C4-2B (cell line): ENCODE measurements at regions not wholly inside any gene's neighbourhood (a gene's known extent, or its start where the extent isn't known, plus 50 kb on each side); places are given as distances from the start of the nearest gene placed in this dataset.

Source experiments
- CTCF ChIP-seq: fragments of 450-650 bp; conservative IDR thresholded peaks from 2 replicates; pipeline ENCODE4 v1.5.1; 2017; ENCODE audit warnings: mild to moderate bottlenecking
- ZFX ChIP-seq: fragments of 450-650 bp; IDR thresholded peaks from 2 replicates; pipeline ENCODE4 v1.6.1; 2017

- TF ChIP-seq CTCF (no peak), ZFX (no peak)
Observed at GRCh38 chr6:51045548-51045947, 226.9 kb downstream of the TFAP2B start.
